HCT116 (cell line): ENCODE measurements at regions not wholly inside any gene's neighbourhood (a gene's known extent, or its start where the extent isn't known, plus 50 kb on each side); places are given as distances from the start of the nearest gene placed in this dataset.
A peak's percentile ranks its signal among the peaks of the same experiment; 100 is the strongest.

Experiments used
- ATAC-seq: fragments of 200-7000 bp; cut with Tn5 transposase; 2 replicates; pipeline ENCODE4 v1.9.1; 2020; ENCODE audit warnings: mild to moderate bottlenecking, moderate library complexity
- BruUV-seq: library from RNA; stranded (reverse); fragments of 400-500 nt; replicated peaks from 2 replicates; lab custom pipeline; 2021; lab: Mats Ljungman, UMichigan
- CTCF ChIA-PET: fragments of 300-600 bp; sonication (Branson Sonifier 250); formaldehyde crosslinking; loops from one replicate; lab custom pipeline; 2021; ENCODE audit warnings: antibody characterized with exemption; lab: Charles Lee
- POLR2A ChIA-PET: fragments of 300-600, 350-600 bp; sonication (Branson Sonifier 250); formaldehyde crosslinking; loops from one replicate; lab custom pipeline; 2021; ENCODE audit warnings: antibody characterized with exemption; lab: Charles Lee
- RAD21 ChIA-PET, 2 experiments: fragments of 300-600 bp; sonication (Branson Sonifier 250); formaldehyde crosslinking; loops; one replicate each; lab custom pipeline; 2023; ENCODE audit warnings: low total read pairs in 2 of 2; ENCODE audit not compliant: uncharacterized antibody in 2 of 2, unreplicated experiment in 2 of 2, low non-redundant PET in 1 of 2; lab: Charles Lee
- DNase-seq: peaks from one replicate; pipeline ENCODE4 v3.0.0-alpha.2; 2010; ENCODE audit warnings: low read depth, low spot score
- H2AFZ ChIP-seq: fragments of 200-600 bp; shearing (Covaris generic), sonication (generic); 2 replicates; pipeline ENCODE4 v1.6.1; 2017; ENCODE audit warnings: low read depth, mixed run types, mixed read lengths, antibody characterized with exemption, low read length; ENCODE audit not compliant: poor library complexity, severe bottlenecking
- H3K27ac ChIP-seq: 2 replicates; pipeline ENCODE4 v1.5.1; 2012; ENCODE audit warnings: low read depth, low read length
- H3K27me3 ChIP-seq: fragments of 200-600 bp; sonication (generic); 2 replicates; pipeline ENCODE4 v1.6.1; 2016; ENCODE audit warnings: mixed run types, low read length, mixed read lengths; ENCODE audit not compliant: insufficient read depth
- H3K36me3 ChIP-seq, 2 experiments: fragments of 200-500 bp in 1 of 2; fragments of 200-600 bp in 1 of 2; sonication (Bioruptor generic) in 1 of 2; sonication (generic) in 1 of 2; 2 replicates each; pipeline versions ENCODE4 v1.5.1 to v1.6.1; 2014 to 2016; ENCODE audit warnings: low read length in 2 of 2, inconsistent platforms in 1 of 2, mixed read lengths in 1 of 2, mixed run types in 1 of 2; ENCODE audit not compliant: insufficient read depth in 2 of 2, control insufficient read depth in 1 of 2
- H3K4me1 ChIP-seq, 2 experiments: fragments of 200-600 bp in 1 of 2; sonication (generic) in 1 of 2; 2 replicates each; pipeline versions ENCODE4 v1.5.1 to v1.6.1; 2012 to 2017; ENCODE audit warnings: low read length in 2 of 2, inconsistent platforms in 1 of 2, mild to moderate bottlenecking in 1 of 2, mixed read lengths in 1 of 2, mixed run types in 1 of 2, moderate library complexity in 1 of 2; ENCODE audit not compliant: insufficient read depth in 2 of 2, control insufficient read depth in 1 of 2
- H3K4me2 ChIP-seq: fragments of 200-600 bp; sonication (generic); 2 replicates; pipeline ENCODE4 v1.6.1; 2017; ENCODE audit warnings: mixed run types, low read length, mixed read lengths
- H3K4me3 ChIP-seq, 2 experiments: fragments of 200-600 bp in 1 of 2; sonication (generic) in 1 of 2; replicated peaks in 1 of 2; 2 replicates each; pipeline ENCODE4 v1.5.1; 2011 to 2016; ENCODE audit warnings: low read length in 2 of 2, control low read depth in 1 of 2, low read depth in 1 of 2, mild to moderate bottlenecking in 1 of 2, mixed read lengths in 1 of 2, mixed run types in 1 of 2
- H3K79me2 ChIP-seq: fragments of 200-600 bp; sonication (generic); 2 replicates; pipeline ENCODE4 v1.6.1; 2017; ENCODE audit warnings: mild to moderate bottlenecking, mixed run types, low read length, moderate library complexity, mixed read lengths; ENCODE audit not compliant: insufficient read depth
- H3K9ac ChIP-seq: fragments of 200-600 bp; sonication (generic); 2 replicates; pipeline ENCODE4 v1.6.1; 2016; ENCODE audit warnings: low read length, mixed read lengths
- H3K9me2 ChIP-seq: fragments of 200-600 bp; sonication (generic), shearing (Covaris generic); 2 replicates; pipeline ENCODE4 v1.6.1; 2017; ENCODE audit warnings: mixed run types, mild to moderate bottlenecking, moderate library complexity; ENCODE audit not compliant: insufficient read depth
- H3K9me3 ChIP-seq, 2 experiments: fragments of 200-500 bp in 1 of 2; fragments of 200-600 bp in 1 of 2; sonication (Bioruptor generic) in 1 of 2; sonication (generic) in 1 of 2; 2 replicates each; pipeline ENCODE4 v1.6.1; 2014 to 2017; ENCODE audit warnings: low read length in 2 of 2, mixed read lengths in 2 of 2, inconsistent platforms in 1 of 2, low read depth in 1 of 2, mild to moderate bottlenecking in 1 of 2, mixed run types in 1 of 2, moderate library complexity in 1 of 2; ENCODE audit not compliant: control insufficient read depth in 1 of 2, insufficient read depth in 1 of 2
- H4K20me1 ChIP-seq: fragments of 200-600 bp; sonication (generic), shearing (Covaris generic); 2 replicates; pipeline ENCODE4 v1.6.1; 2017; ENCODE audit warnings: mixed run types, mild to moderate bottlenecking, moderate library complexity; ENCODE audit not compliant: insufficient read depth
- CEBPB ChIP-seq: IDR thresholded peaks from 2 replicates; pipeline ENCODE4 v1.6.1; 2012; ENCODE audit warnings: low read depth
- EGR1 ChIP-seq: IDR thresholded peaks from 2 replicates; pipeline ENCODE4 v1.6.1; 2012; ENCODE audit warnings: low read depth
- ELF1 ChIP-seq: IDR thresholded peaks from 2 replicates; pipeline ENCODE4 v1.6.1; 2012; ENCODE audit warnings: low read depth, borderline replicate concordance
- EZH2 ChIP-seq: fragments of 200-600 bp; sonication (generic); IDR thresholded peaks from 2 replicates; pipeline ENCODE4 v1.6.1; 2017; ENCODE audit warnings: antibody characterized with exemption, mixed run types
- FOSL1 ChIP-seq: IDR thresholded peaks from 2 replicates; pipeline ENCODE4 v1.6.1; 2012; ENCODE audit warnings: low read depth
- POLR2A ChIP-seq: IDR thresholded peaks from 2 replicates; pipeline ENCODE4 v1.7.0; 2011; ENCODE audit warnings: borderline replicate concordance; ENCODE audit not compliant: insufficient read depth, insufficient read length; ENCODE audit errors: extremely low read depth
- POLR2AphosphoS5 ChIP-seq: IDR thresholded peaks from 2 replicates; pipeline ENCODE4 v1.6.1; 2011; ENCODE audit warnings: mild to moderate bottlenecking, low read depth, low read length, moderate library complexity
- RAD21 ChIP-seq: IDR thresholded peaks from 2 replicates; pipeline ENCODE4 v1.6.1; 2012; ENCODE audit warnings: low read depth, mild to moderate bottlenecking
- REST ChIP-seq: IDR thresholded peaks from 2 replicates; pipeline ENCODE4 v1.6.1; 2012; ENCODE audit warnings: low read depth
- SIN3A ChIP-seq: IDR thresholded peaks from 2 replicates; pipeline ENCODE4 v1.6.1; 2012; ENCODE audit warnings: low read depth
- SP1 ChIP-seq: IDR thresholded peaks from 2 replicates; pipeline ENCODE4 v1.6.1; 2012; ENCODE audit warnings: low read depth
- SRF ChIP-seq: IDR thresholded peaks from 2 replicates; pipeline ENCODE4 v1.6.1; 2012; ENCODE audit warnings: low read depth
- YY1 ChIP-seq: IDR thresholded peaks from 2 replicates; pipeline ENCODE4 v1.6.1; 2011; ENCODE audit warnings: low read length, low read depth, moderate library complexity, mild to moderate bottlenecking; ENCODE audit not compliant: insufficient replicate concordance; ENCODE audit errors: extremely low read depth
- ZFX ChIP-seq: fragments of 450-650 bp; IDR thresholded peaks from 2 replicates; pipeline ENCODE4 v1.6.1; 2017
- ZNF274 ChIP-seq: fragments of 200-500 bp; sonication (Bioruptor generic); IDR thresholded peaks from 2 replicates; pipeline ENCODE4 v1.6.1; 2014; ENCODE audit warnings: mild to moderate bottlenecking, low read depth, low read length, inconsistent platforms
- intact Hi-C: fragments of 100-400 bp; cut with micrococcal nuclease; formaldehyde crosslinking; loops from 2 replicates; pipeline ENCODE4 v1.10.0; 2022

GRCh38 chr6:28586962-28587745, 61.5 kb downstream of the GPX5 start (continued):
- no peak for TF ChIP-seq CEBPB
- TF ChIP-seq, all 23 proteins: peak for 0

- POLR2A ChIA-PET, result no interaction called here
- ATAC-seq, result no peak
- H2AFZ ChIP-seq, result no peak overlapping the region
- peaks cover 5 to 16% of the 10 kb centered on the region in 2 experiments; a peak in 3 of 4 replicates for H3K4me1 ChIP-seq
- no peaks in the 10 kb centered on the region for H4K20me1 ChIP-seq
- H3K27ac ChIP-seq, result no peak overlapping the region
- H3K4me3 ChIP-seq, result no peak overlapping the region
- H3K36me3 ChIP-seq, result no peaks in the 10 kb centered on the region
- H3K27me3 ChIP-seq, result no peaks in the 10 kb centered on the region
- RAD21 ChIA-PET, result no interaction called here
- CTCF ChIA-PET, result no interaction called here
- no peak overlapping the region for H3K9ac ChIP-seq
- H3K79me2 ChIP-seq, result no peaks in the 10 kb centered on the region
- TF ChIP-seq YY1 (no peak), ELF1 (no peak), POLR2A (no peak), CEBPB (no peak)
- no peak overlapping the region for H3K4me2 ChIP-seq
- intact Hi-C loops, result no loop called here
- BruUV-seq, result no TSS peak
- no peaks in the 10 kb centered on the region for H3K9me3 ChIP-seq
- DNase-seq, result no peak
- H3K9me2 ChIP-seq, result no peaks in the 10 kb centered on the region
Observed at GRCh38 chr6:28587746-28588075, 62.0 kb downstream of the GPX5 start.

GRCh38 chr6:28588666-28589065, 63.0 kb downstream of the GPX5 start:
- DNase-seq, result no peak
- Histone ChIP-seq H3K27me3 (no peaks in the 10 kb centered on the region), H3K9ac (0 out of 2 replicates have a peak overlapping the region, but pooled peaks have one; percentile 4), H2AFZ (peak overlapping the region; percentile 79), H3K9me3 (no peaks in the 10 kb centered on the region), H4K20me1 (no peaks in the 10 kb centered on the region), H3K79me2 (no peaks in the 10 kb centered on the region), H3K36me3 (no peaks in the 10 kb centered on the region), H3K27ac (no peak overlapping the region), H3K4me3 (peak overlapping the region in 1 of 2 experiments; percentile 10; a peak in 1 of 4 replicates), H3K4me1 (peaks cover 5 to 16% of the 10 kb centered on the region in 2 experiments; a peak in 3 of 4 replicates), H3K4me2 (peak overlapping the region; percentile 47), H3K9me2 (no peaks in the 10 kb centered on the region)
- ChIA-PET POLR2A (no interaction called here), CTCF (interaction anchor here (1.3 to 2.9 kb wide), 3 partner anchors 8 to 232 kb away, joined by 4 to 8 read pairs (median 5); no protein-coding TSS in a partner anchor), RAD21 (no interaction called here)
- no TSS peak for BruUV-seq
- peak; percentile 21 for ATAC-seq
- intact Hi-C loops, result no loop called here
- TF ChIP-seq ZNF274 (no peak), REST (no peak), EZH2 (no peak), ELF1 (no peak), SRF (no peak), ZFX (no peak), FOSL1 (no peak), EGR1 (no peak), CEBPB (no peak), SIN3A (no peak), SP1 (no peak), RAD21 (no peak), POLR2AphosphoS5 (no peak)
